Body of pancreas (tissue), 4 donors: ENCODE measurements at regions not wholly inside any gene's neighbourhood (a gene's known extent, or its start where the extent isn't known, plus 50 kb on each side); places are given as distances from the start of the nearest gene placed in this dataset.
"Not testable (repeated sequence)": the region's sequence is repeated elsewhere in the genome, so short reads cannot be mapped to it uniquely, and the experiment has no call there.

ENCODE experiments used
- CTCF ChIP-seq, 7 experiments: fragments of 450-650 bp in 4 of 7; fragments of 200-600 bp in 3 of 7; sonication (generic) in 3 of 7; IDR thresholded peaks; one replicate each; pipeline ENCODE4 v1.5.1; 2016 to 2019; ENCODE audit warnings: antibody characterized with exemption in 7 of 7
- POLR2A ChIP-seq, 3 donors: fragments of 450-650 bp; IDR thresholded peaks; one replicate each; pipeline ENCODE4 v1.6.1; 2016; ENCODE audit warnings: antibody characterized with exemption in 3 of 3, mild to moderate bottlenecking in 2 of 3

GRCh38 chr15:22303112-22303511, 155.6 kb upstream of the GOLGA6L22 start:
- TF ChIP-seq CTCF, POLR2A (IDR thresholded peaks at IDR 0.05): not testable (repeated sequence)
